ENCODE measurements at regions not wholly inside any gene's neighbourhood (a gene's known extent, or its start where the extent isn't known, plus 50 kb on each side); places are given as distances from the start of the nearest gene placed in this dataset.

- intact Hi-C loops (cut with micrococcal nuclease) (no loop called here), dilution Hi-C loops (cut with HindIII; ENCODE audit: low sequenced_read_pairs, unreplicated experiment) (no loop called here), in situ Hi-C loops (cut with MboI; ENCODE audit: low sequenced_read_pairs) (no loop called here)
- Histone ChIP-seq H3K4me3 (ENCODE audit: insufficient read depth, low read depth, low read length) (no peak overlapping the region), H3K14ac (replicated peaks; ENCODE audit: low read depth, low read length) (no peak overlapping the region), H2AK9ac (replicated peaks; ENCODE audit: low read depth, low read length, poor library complexity) (no peak overlapping the region), H2AFZ (replicated peaks; ENCODE audit: low read length, poor library complexity) (no peak overlapping the region), H3K56ac (ENCODE audit: extremely low read depth, insufficient read depth, low read length) (no peak overlapping the region), H3K27me3 (ENCODE audit: control insufficient read depth, insufficient read depth, low read length) (no peaks in the 10 kb centered on the region), H2BK5ac (ENCODE audit: low read depth, low read length, poor library complexity, severe bottlenecking) (no peak overlapping the region), H2BK15ac (ENCODE audit: low read depth, low read length) (no peak overlapping the region), H2BK20ac (ENCODE audit: low read depth, low read length) (no peak overlapping the region), H4K5ac (ENCODE audit: low read depth, low read length) (no peak overlapping the region), H3K27ac (ENCODE audit: insufficient read depth, low read length) (no peak overlapping the region), H3K23ac (ENCODE audit: low read depth, low read length) (no peak overlapping the region), H3K9me3 (ENCODE audit: control insufficient read depth, insufficient read depth, low read length) (peaks cover 4% of the 10 kb centered on the region), H2BK120ac (ENCODE audit: low read depth, low read length) (no peak overlapping the region), H2AK5ac (ENCODE audit: low read depth, low read length) (no peak overlapping the region), H4K8ac (ENCODE audit: low read depth in 2 of 2, low read length in 2 of 2) (no peak overlapping the region), H3K36me3 (ENCODE audit: control insufficient read depth, insufficient read depth, low read length) (no peaks in the 10 kb centered on the region), H3K9me1 (ENCODE audit: insufficient read depth, low read length) (no peaks in the 10 kb centered on the region), H3K4me1 (ENCODE audit: control insufficient read depth, insufficient read depth, low read length) (no peaks in the 10 kb centered on the region), H3K79me1 (ENCODE audit: low read depth in 1 of 2, low read length in 2 of 2) (no peaks in the 10 kb centered on the region), H3K4me2 (ENCODE audit: low read depth, low read length) (no peak overlapping the region), H3K18ac (ENCODE audit: low read depth, low read length) (no peak overlapping the region), H4K91ac (ENCODE audit: insufficient read depth, low read depth, low read length) (no peak overlapping the region), H4K20me1 (ENCODE audit: insufficient read depth, low read length) (no peaks in the 10 kb centered on the region), H3K4ac (ENCODE audit: low read depth, low read length) (no peak overlapping the region), H3K9ac (ENCODE audit: low read depth, low read length) (no peak overlapping the region)
- POLR2A ChIA-PET (ENCODE audit: unreplicated experiment), result no interaction called here
- CTCF ChIA-PET, result no interaction called here
- no TSS peak for BruUV-seq (replicated peaks)
- TF ChIP-seq MAFK (IDR thresholded peaks at IDR 0.05; ENCODE audit: low read depth, low read length), result no peak
- TF ChIP-seq ELK1 (IDR thresholded peaks at IDR 0.05; ENCODE audit: borderline replicate concordance, low read depth, low read length), result no peak
- TF ChIP-seq SMC3 (IDR thresholded peaks at IDR 0.05; ENCODE audit: low read depth, low read length), result no peak
- TF ChIP-seq MAZ (IDR thresholded peaks at IDR 0.05; ENCODE audit: borderline replicate concordance, low read depth, low read length), result no peak
- no peak for TF ChIP-seq MXI1 (IDR thresholded peaks at IDR 0.05; ENCODE audit: borderline replicate concordance, low read depth, low read length)
- no peak for TF ChIP-seq NFE2L2 (IDR thresholded peaks at IDR 0.05; ENCODE audit: low read depth, low read length)
- TF ChIP-seq POLR2A (IDR thresholded peaks at IDR 0.05; ENCODE audit: low read depth, low read length), result no peak
- TF ChIP-seq, protein P1, sequence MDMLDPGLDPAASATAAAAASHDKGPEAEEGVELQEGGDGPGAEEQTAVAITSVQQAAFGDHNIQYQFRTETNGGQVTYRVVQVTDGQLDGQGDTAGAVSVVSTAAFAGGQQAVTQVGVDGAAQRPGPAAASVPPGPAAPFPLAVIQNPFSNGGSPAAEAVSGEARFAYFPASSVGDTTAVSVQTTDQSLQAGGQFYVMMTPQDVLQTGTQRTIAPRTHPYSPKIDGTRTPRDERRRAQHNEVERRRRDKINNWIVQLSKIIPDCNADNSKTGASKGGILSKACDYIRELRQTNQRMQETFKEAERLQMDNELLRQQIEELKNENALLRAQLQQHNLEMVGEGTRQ (IDR thresholded peaks at IDR 0.05; ENCODE audit: low read depth, low read length), result no peak
- no peak for TF ChIP-seq BHLHE40 (IDR thresholded peaks at IDR 0.05; ENCODE audit: low read depth, low read length)
- TF ChIP-seq, protein P2, sequence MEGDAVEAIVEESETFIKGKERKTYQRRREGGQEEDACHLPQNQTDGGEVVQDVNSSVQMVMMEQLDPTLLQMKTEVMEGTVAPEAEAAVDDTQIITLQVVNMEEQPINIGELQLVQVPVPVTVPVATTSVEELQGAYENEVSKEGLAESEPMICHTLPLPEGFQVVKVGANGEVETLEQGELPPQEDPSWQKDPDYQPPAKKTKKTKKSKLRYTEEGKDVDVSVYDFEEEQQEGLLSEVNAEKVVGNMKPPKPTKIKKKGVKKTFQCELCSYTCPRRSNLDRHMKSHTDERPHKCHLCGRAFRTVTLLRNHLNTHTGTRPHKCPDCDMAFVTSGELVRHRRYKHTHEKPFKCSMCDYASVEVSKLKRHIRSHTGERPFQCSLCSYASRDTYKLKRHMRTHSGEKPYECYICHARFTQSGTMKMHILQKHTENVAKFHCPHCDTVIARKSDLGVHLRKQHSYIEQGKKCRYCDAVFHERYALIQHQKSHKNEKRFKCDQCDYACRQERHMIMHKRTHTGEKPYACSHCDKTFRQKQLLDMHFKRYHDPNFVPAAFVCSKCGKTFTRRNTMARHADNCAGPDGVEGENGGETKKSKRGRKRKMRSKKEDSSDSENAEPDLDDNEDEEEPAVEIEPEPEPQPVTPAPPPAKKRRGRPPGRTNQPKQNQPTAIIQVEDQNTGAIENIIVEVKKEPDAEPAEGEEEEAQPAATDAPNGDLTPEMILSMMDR (conservative IDR thresholded peaks at IDR 0.05; ENCODE audit: low read depth, low read length), result no peak
- TF ChIP-seq RFX5 (IDR thresholded peaks at IDR 0.05; ENCODE audit: low read depth, low read length), result no peak
- TF ChIP-seq CHD1 (IDR thresholded peaks at IDR 0.05; ENCODE audit: low read depth, low read length), result no peak
- TF ChIP-seq RCOR1 (IDR thresholded peaks at IDR 0.05; ENCODE audit: insufficient replicate concordance, low read length), result no peak
- no peak for TF ChIP-seq FOS (IDR thresholded peaks at IDR 0.05; ENCODE audit: low read depth, low read length)
- TF ChIP-seq CEBPB (IDR thresholded peaks at IDR 0.05; ENCODE audit: low read depth, low read length), result no peak
- no peak for TF ChIP-seq RAD21 (IDR thresholded peaks at IDR 0.05; ENCODE audit: low read length)
- DNase-seq (no peak), ATAC-seq (ENCODE audit: low read depth) (no peak)
Observed at GRCh38 chr9:74041588-74041987, 455.5 kb upstream of the RORB start.

Measured in IMR-90 (cell line).